ENCODE measurements at regions not wholly inside any gene's neighbourhood (a gene's known extent, or its start where the extent isn't known, plus 50 kb on each side); places are given as distances from the start of the nearest gene placed in this dataset.

GRCh38 chr7:138355254-138355653 lies 104.8 kb upstream of the TRIM24 start:
- TF ChIP-seq CTCF (IDR thresholded peaks at IDR 0.05; ENCODE audit: poor library complexity, severe bottlenecking): no peak
- no peak for TF ChIP-seq MXI1 (conservative IDR thresholded peaks at IDR 0.05; ENCODE audit: poor library complexity, severe bottlenecking)
- TF ChIP-seq EZH2 (IDR thresholded peaks at IDR 0.05; ENCODE audit: borderline replicate concordance, insufficient read depth, low read length, poor library complexity, severe bottlenecking): no peak

Measured in neural cell (in vitro differentiated cells).